Smooth muscle cell (in vitro differentiated cells): ENCODE measurements at regions not wholly inside any gene's neighbourhood (a gene's known extent, or its start where the extent isn't known, plus 50 kb on each side); places are given as distances from the start of the nearest gene placed in this dataset.

Experiments
- DNase-seq: peaks from one replicate; lab custom pipeline; 2025; ENCODE audit not compliant: unreplicated experiment; lab: John Stamatoyannopoulos, UW
- H2AFZ ChIP-seq: fragments of 200-600 bp; sonication (generic); 2 replicates; pipeline ENCODE4 v1.6.0; 2016; ENCODE audit warnings: antibody characterized with exemption, low read depth, mild to moderate bottlenecking
- H3F3A ChIP-seq: fragments of 200-600 bp; sonication (generic); 2 replicates; pipeline ENCODE4 v1.6.0; 2017; ENCODE audit warnings: antibody characterized with exemption, low read depth
- H3K27ac ChIP-seq: fragments of 200-600 bp; sonication (generic); 2 replicates; pipeline ENCODE4 v1.5.1; 2016; ENCODE audit warnings: low read depth, mild to moderate bottlenecking
- H3K27me3 ChIP-seq: fragments of 200-600 bp; sonication (generic); 2 replicates; pipeline ENCODE4 v1.6.1; 2016; ENCODE audit warnings: low read depth, mild to moderate bottlenecking
- H3K36me3 ChIP-seq: fragments of 200-600 bp; sonication (generic); 2 replicates; pipeline ENCODE4 v1.5.1; 2016; ENCODE audit warnings: low read depth
- H3K4me1 ChIP-seq: fragments of 200-600 bp; sonication (generic); 2 replicates; pipeline ENCODE4 v1.5.1; 2016; ENCODE audit warnings: low read depth
- H3K4me2 ChIP-seq: fragments of 200-600 bp; sonication (generic); 2 replicates; pipeline ENCODE4 v1.6.0; 2016; ENCODE audit warnings: mild to moderate bottlenecking
- H3K4me3 ChIP-seq: fragments of 200-600 bp; sonication (generic); 2 replicates; pipeline ENCODE4 v1.5.1; 2016; ENCODE audit warnings: mild to moderate bottlenecking
- H3K79me2 ChIP-seq: fragments of 200-600 bp; sonication (generic); 2 replicates; pipeline ENCODE4 v1.6.0; 2016; ENCODE audit warnings: low read depth, mild to moderate bottlenecking
- H3K9ac ChIP-seq: fragments of 200-600 bp; sonication (generic); 2 replicates; pipeline ENCODE4 v1.6.0; 2016; ENCODE audit warnings: low read depth
- H3K9me3 ChIP-seq: fragments of 200-600 bp; sonication (generic); replicated peaks from 2 replicates; pipeline ENCODE4 v1.5.1; 2016; ENCODE audit warnings: low read depth
- H4K20me1 ChIP-seq: fragments of 200-600 bp; sonication (generic); 2 replicates; pipeline ENCODE4 v1.6.0; 2016; ENCODE audit warnings: low read depth
- CTCF ChIP-seq: fragments of 200-600 bp; sonication (generic); IDR thresholded peaks from 2 replicates; pipeline ENCODE4 v1.5.1; 2017; ENCODE audit warnings: borderline replicate concordance, mild to moderate bottlenecking, antibody characterized with exemption; ENCODE audit not compliant: insufficient read depth, poor library complexity, severe bottlenecking
- WGBS: methylation state at CpG from one replicate; pipeline ENCODE4 v1.1.7; 2016; ENCODE audit warnings: low lambda C conversion rate; 5-methylcytosine and 5-hydroxymethylcytosine counted together

GRCh38 chr9:28407351-28407750 lies 834.1 kb upstream of the C9orf72 start:
- H3K4me1 ChIP-seq = peaks cover 16% of the 10 kb centered on the region
- no peak overlapping the region for H2AFZ ChIP-seq
- H3K79me2 ChIP-seq = no peaks in the 10 kb centered on the region
- DNase-seq = no peak
- H3K4me2 ChIP-seq = no peak overlapping the region
- H3K9me3 ChIP-seq = no peaks in the 10 kb centered on the region
- no peaks in the 10 kb centered on the region for H3F3A ChIP-seq
- H3K4me3 ChIP-seq = no peak overlapping the region
- no peaks in the 10 kb centered on the region for H3K27me3 ChIP-seq
- no peaks in the 10 kb centered on the region for H4K20me1 ChIP-seq
- H3K9ac ChIP-seq = no peak overlapping the region
- H3K27ac ChIP-seq = no peak overlapping the region
- no peaks in the 10 kb centered on the region for H3K36me3 ChIP-seq
- 91% methylated on average over 3 of the region's 3 CpGs for WGBS
- TF ChIP-seq CTCF = no peak

- no peaks in the 10 kb centered on the region for H3K9me3 ChIP-seq
- H4K20me1 ChIP-seq = no peaks in the 10 kb centered on the region
- 35% methylated on average over 1 of the region's 1 CpG for WGBS
- TF ChIP-seq CTCF = no peak
- peak overlapping the region; percentile 29 for H3K4me3 ChIP-seq
- no peak for DNase-seq
- H3K79me2 ChIP-seq = no peaks in the 10 kb centered on the region
- H3K36me3 ChIP-seq = no peaks in the 10 kb centered on the region
- peaks cover 37% of the 10 kb centered on the region for H3K4me1 ChIP-seq
- H3K4me2 ChIP-seq = peak overlapping the region; percentile 78
- peak overlapping the region; percentile 79 for H2AFZ ChIP-seq
- H3K9ac ChIP-seq = peak overlapping the region; percentile 40
- no peaks in the 10 kb centered on the region for H3K27me3 ChIP-seq
- H3F3A ChIP-seq = no peaks in the 10 kb centered on the region
- H3K27ac ChIP-seq = peak overlapping the region; percentile 67
These were observed 836.6 kb upstream of the C9orf72 start for GRCh38 chr9:28409919-28410318.

- H4K20me1 ChIP-seq = no peaks in the 10 kb centered on the region
- no peak for TF ChIP-seq CTCF
- no peaks in the 10 kb centered on the region for H3K36me3 ChIP-seq
- no peaks in the 10 kb centered on the region for H3K79me2 ChIP-seq
- H3K9me3 ChIP-seq = no peaks in the 10 kb centered on the region
- H3K4me2 ChIP-seq = peak overlapping the region; percentile 78
- no peaks in the 10 kb centered on the region for H3F3A ChIP-seq
- peak overlapping the region; percentile 40 for H3K9ac ChIP-seq
- H3K4me1 ChIP-seq = peaks cover 37% of the 10 kb centered on the region
- H3K4me3 ChIP-seq = peak overlapping the region; percentile 29
- H3K27me3 ChIP-seq = no peaks in the 10 kb centered on the region
- 19% methylated on average over 3 of the region's 3 CpGs for WGBS
- H2AFZ ChIP-seq = peak overlapping the region; percentile 79
- DNase-seq = no peak
- peak overlapping the region; percentile 67 for H3K27ac ChIP-seq
These were observed 837.1 kb upstream of the C9orf72 start for GRCh38 chr9:28410411-28410810.

- Histone ChIP-seq H3K27ac (no peak overlapping the region), H3K4me1 (peaks cover 37% of the 10 kb centered on the region), H3K27me3 (no peaks in the 10 kb centered on the region), H3K79me2 (no peaks in the 10 kb centered on the region), H3K4me2 (no peak overlapping the region), H4K20me1 (no peaks in the 10 kb centered on the region), H3K9ac (no peak overlapping the region), H3F3A (no peaks in the 10 kb centered on the region), H3K4me3 (no peak overlapping the region), H3K36me3 (no peaks in the 10 kb centered on the region), H2AFZ (no peak overlapping the region), H3K9me3 (no peaks in the 10 kb centered on the region)
- TF ChIP-seq CTCF = no peak
- DNase-seq = no peak
- 68% methylated on average over 1 of the region's 1 CpG for WGBS
These were observed 840.2 kb upstream of the C9orf72 start for GRCh38 chr9:28413471-28413870.
